Activated CD8-positive, alpha-beta memory T cell treated with anti-CD3 and anti-CD28 coated beads for 24 hours (primary cell): ENCODE measurements at regions not wholly inside any gene's neighbourhood (a gene's known extent, or its start where the extent isn't known, plus 50 kb on each side); places are given as distances from the start of the nearest gene placed in this dataset.

Source experiments
- DNase-seq: peaks from one replicate; pipeline ENCODE4 v3.0.0-alpha.2; 2020

GRCh38 chr20:39954621-39955020 is 734.4 kb downstream of the MAFB start:
- no peak for DNase-seq

GRCh38 chr20:39946931-39947330 is 742.1 kb downstream of the MAFB start:
- DNase-seq = no peak

GRCh38 chr20:39946053-39946810 is 742.8 kb downstream of the MAFB start:
- DNase-seq = no peak

- no peak for DNase-seq
These were observed 744.2 kb downstream of the MAFB start for GRCh38 chr20:39944861-39945260.

GRCh38 chr20:39943336-39943735 is 745.7 kb downstream of the MAFB start:
- DNase-seq = no peak

- no peak for DNase-seq
These were observed 747.8 kb downstream of the MAFB start for GRCh38 chr20:39941245-39941644.

- no peak for DNase-seq
These were observed 749.7 kb downstream of the MAFB start for GRCh38 chr20:39939241-39939865.

- DNase-seq = no peak
These were observed 752.6 kb downstream of the MAFB start for GRCh38 chr20:39936401-39936800.

GRCh38 chr20:39935901-39936300 is 753.1 kb downstream of the MAFB start:
- no peak for DNase-seq

- DNase-seq = no peak
These were observed 772.7 kb downstream of the MAFB start for GRCh38 chr20:39916236-39916765.

- DNase-seq = no peak
These were observed 775.8 kb downstream of the MAFB start for GRCh38 chr20:39913274-39913673.

GRCh38 chr20:39911497-39911896 is 777.5 kb downstream of the MAFB start:
- no peak for DNase-seq

GRCh38 chr20:39910536-39910935 is 778.5 kb downstream of the MAFB start:
- DNase-seq = no peak

- no peak for DNase-seq
These were observed 779.6 kb downstream of the MAFB start for GRCh38 chr20:39909447-39909846.

- no peak for DNase-seq
These were observed 784.4 kb downstream of the MAFB start for GRCh38 chr20:39904476-39905112.

GRCh38 chr20:39903806-39904465 is 785.1 kb downstream of the MAFB start:
- no peak for DNase-seq

- no peak for DNase-seq
These were observed 789.2 kb downstream of the MAFB start for GRCh38 chr20:39899881-39900280.

GRCh38 chr20:39898467-39898852 is 790.6 kb downstream of the MAFB start:
- DNase-seq = no peak

GRCh38 chr20:39897781-39898466 is 791.1 kb downstream of the MAFB start:
- no peak for DNase-seq

- DNase-seq = no peak
These were observed 792.0 kb downstream of the MAFB start for GRCh38 chr20:39897058-39897457.

GRCh38 chr20:39894067-39894466 is 795.0 kb downstream of the MAFB start:
- DNase-seq = no peak

GRCh38 chr20:39893003-39893685 is 795.9 kb downstream of the MAFB start:
- DNase-seq = no peak
